ENCODE measurements at regions not wholly inside any gene's neighbourhood (a gene's known extent, or its start where the extent isn't known, plus 50 kb on each side); places are given as distances from the start of the nearest gene placed in this dataset.

GRCh38 chr2:117293012-117293411, 521.5 kb upstream of the DDX18 start:
- Histone ChIP-seq H3K27me3 (ENCODE audit: low read length) (no peaks in the 10 kb centered on the region), H3K9me2 (replicated peaks; ENCODE audit: low read length) (no peaks in the 10 kb centered on the region), H3K36me3 (ENCODE audit: low read depth, low read length) (no peaks in the 10 kb centered on the region), H3K4me1 (ENCODE audit: insufficient read depth, low read length) (no peaks in the 10 kb centered on the region), H4K20me1 (ENCODE audit: low read length) (no peaks in the 10 kb centered on the region), H3K9me3 (ENCODE audit: low read length) (0 out of 2 replicates have a peak, but pooled peaks cover 3% of the 10 kb centered on the region), H3K79me2 (ENCODE audit: low read length) (no peaks in the 10 kb centered on the region), H2AFZ (ENCODE audit: low read length) (no peak overlapping the region), H3K4me2 (ENCODE audit: low read length) (no peak overlapping the region), H3F3A (ENCODE audit: low read length, unreplicated experiment) (no peaks in the 10 kb centered on the region), H3K27ac (ENCODE audit: low read length) (no peak overlapping the region), H3K4me3 (ENCODE audit: low read length) (no peak overlapping the region), H3K9ac (ENCODE audit: low read length) (no peak overlapping the region)
- POLR2A ChIA-PET (ENCODE audit: unreplicated experiment) = no interaction called here
- intact Hi-C loops (cut with micrococcal nuclease) = no loop called here
- BruUV-seq (replicated peaks) = no TSS peak
- ATAC-seq = no peak
- no peak for DNase-seq
- no peak for TF ChIP-seq EZH2phosphoT487 (IDR thresholded peaks at IDR 0.05; ENCODE audit: borderline replicate concordance, low read length)
- no peak for TF ChIP-seq CTCF (conservative IDR thresholded peaks at IDR 0.05; ENCODE audit: low read depth, low read length)
- no peak for TF ChIP-seq EZH2 (IDR thresholded peaks at IDR 0.05; ENCODE audit: low read length, unreplicated experiment)
- CTCF ChIA-PET = no interaction called here

- ATAC-seq (no peak), DNase-seq (no peak)
- H3K27ac ChIP-seq (ENCODE audit: low read length) = no peak overlapping the region
- no peaks in the 10 kb centered on the region for H3K36me3 ChIP-seq (ENCODE audit: low read depth, low read length)
- TF ChIP-seq EZH2 (IDR thresholded peaks at IDR 0.05; ENCODE audit: low read length, unreplicated experiment) (no peak), CTCF (conservative IDR thresholded peaks at IDR 0.05; ENCODE audit: low read depth, low read length) (no peak), EZH2phosphoT487 (IDR thresholded peaks at IDR 0.05; ENCODE audit: borderline replicate concordance, low read length) (no peak)
- no peaks in the 10 kb centered on the region for H3K9me2 ChIP-seq (replicated peaks; ENCODE audit: low read length)
- no peak overlapping the region for H3K4me3 ChIP-seq (ENCODE audit: low read length)
- H3K79me2 ChIP-seq (ENCODE audit: low read length) = no peaks in the 10 kb centered on the region
- POLR2A ChIA-PET (ENCODE audit: unreplicated experiment) = no interaction called here
- CTCF ChIA-PET = no interaction called here
- no peaks in the 10 kb centered on the region for H3F3A ChIP-seq (ENCODE audit: low read length, unreplicated experiment)
- no peaks in the 10 kb centered on the region for H4K20me1 ChIP-seq (ENCODE audit: low read length)
- 0 out of 2 replicates have a peak, but pooled peaks cover 5% of the 10 kb centered on the region for H3K9me3 ChIP-seq (ENCODE audit: low read length)
- no peak overlapping the region for H3K4me2 ChIP-seq (ENCODE audit: low read length)
- no peak overlapping the region for H3K9ac ChIP-seq (ENCODE audit: low read length)
- no peaks in the 10 kb centered on the region for H3K4me1 ChIP-seq (ENCODE audit: insufficient read depth, low read length)
- no peaks in the 10 kb centered on the region for H3K27me3 ChIP-seq (ENCODE audit: low read length)
- no peak overlapping the region for H2AFZ ChIP-seq (ENCODE audit: low read length)
- no TSS peak for BruUV-seq (replicated peaks)
- intact Hi-C loops (cut with micrococcal nuclease) = no loop called here
Measured at GRCh38 chr2:117299451-117299850, 515.0 kb upstream of the DDX18 start.

GRCh38 chr2:117308861-117309770, 505.4 kb upstream of the DDX18 start:
- Histone ChIP-seq H3F3A (ENCODE audit: low read length, unreplicated experiment) (no peaks in the 10 kb centered on the region), H3K4me2 (ENCODE audit: low read length) (no peak overlapping the region), H3K27ac (ENCODE audit: low read length) (no peak overlapping the region), H3K4me3 (ENCODE audit: low read length) (no peak overlapping the region), H3K9me3 (ENCODE audit: low read length) (no peaks in the 10 kb centered on the region; the same call in 1 of the 2 replicates), H3K4me1 (ENCODE audit: insufficient read depth, low read length) (no peaks in the 10 kb centered on the region), H3K79me2 (ENCODE audit: low read length) (no peaks in the 10 kb centered on the region), H3K9ac (ENCODE audit: low read length) (no peak overlapping the region), H3K27me3 (ENCODE audit: low read length) (no peaks in the 10 kb centered on the region), H2AFZ (ENCODE audit: low read length) (no peak overlapping the region), H3K9me2 (replicated peaks; ENCODE audit: low read length) (no peaks in the 10 kb centered on the region), H3K36me3 (ENCODE audit: low read depth, low read length) (no peaks in the 10 kb centered on the region), H4K20me1 (ENCODE audit: low read length) (no peaks in the 10 kb centered on the region)
- BruUV-seq (replicated peaks) = no TSS peak
- ATAC-seq (no peak), DNase-seq (no peak)
- TF ChIP-seq CTCF (conservative IDR thresholded peaks at IDR 0.05; ENCODE audit: low read depth, low read length) (no peak), EZH2 (IDR thresholded peaks at IDR 0.05; ENCODE audit: low read length, unreplicated experiment) (no peak), EZH2phosphoT487 (IDR thresholded peaks at IDR 0.05; ENCODE audit: borderline replicate concordance, low read length) (no peak)
- ChIA-PET POLR2A (ENCODE audit: unreplicated experiment) (no interaction called here), CTCF (no interaction called here)
- intact Hi-C loops (cut with micrococcal nuclease) = no loop called here

Data from PC-3 (cell line).